WTC11 (cell line): ENCODE measurements at regions not wholly inside any gene's neighbourhood (a gene's known extent, or its start where the extent isn't known, plus 50 kb on each side); places are given as distances from the start of the nearest gene placed in this dataset.

ENCODE experiments used
- ATF6 ChIP-seq: sonication (generic); formaldehyde crosslinking; IDR thresholded peaks from 2 replicates; pipeline ENCODE4 v1.8.1; 2023; ENCODE audit warnings: mild to moderate bottlenecking, missing genetic modification reagents
- CTCF ChIP-seq: fragments of 200-600 bp; IDR thresholded peaks from 2 replicates; pipeline ENCODE4 v1.8.0; 2022; ENCODE audit warnings: antibody characterized with exemption
- SOX15 ChIP-seq: fragments of 250-450 bp; sonication (Bioruptor Pico); IDR thresholded peaks from 2 replicates; pipeline ENCODE4 v1.9.0; 2021; ENCODE audit warnings: mild to moderate bottlenecking

- TF ChIP-seq CTCF (no peak), ATF6 (CRISPR knock-in tag) (no peak), SOX15 (CRISPR knock-in tag) (no peak)
These were observed 123.6 kb upstream of the STK17B start for GRCh38 chr2:196295005-196295404.
